EH (cell line): ENCODE measurements at regions not wholly inside any gene's neighbourhood (a gene's known extent, or its start where the extent isn't known, plus 50 kb on each side); places are given as distances from the start of the nearest gene placed in this dataset.
A peak's percentile ranks its signal among the peaks of the same experiment; 100 is the strongest.
"Not testable (repeated sequence)": the region's sequence is repeated elsewhere in the genome, so short reads cannot be mapped to it uniquely, and the experiment has no call there.

ENCODE experiments used
- DNase-seq: peaks from one replicate; pipeline ENCODE4 v3.0.0-alpha.2; 2015; ENCODE audit warnings: low read depth

DNA sequence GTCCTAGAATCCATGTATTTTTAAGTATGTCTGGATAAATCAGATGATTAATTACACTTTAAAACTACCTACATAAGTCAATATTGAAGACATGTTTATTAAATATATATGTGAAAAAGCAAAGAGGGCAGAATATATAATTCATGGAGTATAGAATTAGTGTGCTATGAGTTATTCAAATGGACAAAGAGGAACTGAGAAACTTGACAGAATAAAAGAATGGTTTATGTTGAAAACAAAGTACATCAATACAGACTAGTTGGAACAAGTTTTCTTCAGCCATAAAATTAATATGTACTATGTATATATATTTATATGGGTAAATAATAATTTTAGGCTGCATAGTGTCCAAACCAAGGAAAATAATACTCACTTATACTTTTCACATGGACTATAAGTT, 173.5 kb downstream of the NPFFR2 start:
- no peak for DNase-seq

DNA sequence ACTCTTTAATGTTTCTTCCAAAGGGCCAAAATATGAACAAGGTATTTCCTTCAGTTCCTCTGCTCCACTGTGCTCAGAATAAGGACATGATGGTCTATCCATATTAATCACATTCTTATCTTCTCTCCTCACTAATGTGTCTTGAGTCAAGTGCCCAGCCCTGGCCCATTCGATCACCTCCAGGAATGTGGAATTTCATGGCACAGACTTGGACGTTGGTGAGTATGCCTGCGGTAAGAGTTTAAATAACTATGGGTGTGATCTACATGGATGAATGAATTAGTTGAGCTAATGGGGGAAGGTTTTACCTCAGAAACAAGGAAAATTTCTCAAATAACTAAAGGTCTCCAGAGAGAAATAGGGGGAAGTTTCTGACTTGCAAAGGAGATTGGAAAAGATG, 174.0 kb downstream of the NPFFR2 start:
- no peak for DNase-seq

DNA sequence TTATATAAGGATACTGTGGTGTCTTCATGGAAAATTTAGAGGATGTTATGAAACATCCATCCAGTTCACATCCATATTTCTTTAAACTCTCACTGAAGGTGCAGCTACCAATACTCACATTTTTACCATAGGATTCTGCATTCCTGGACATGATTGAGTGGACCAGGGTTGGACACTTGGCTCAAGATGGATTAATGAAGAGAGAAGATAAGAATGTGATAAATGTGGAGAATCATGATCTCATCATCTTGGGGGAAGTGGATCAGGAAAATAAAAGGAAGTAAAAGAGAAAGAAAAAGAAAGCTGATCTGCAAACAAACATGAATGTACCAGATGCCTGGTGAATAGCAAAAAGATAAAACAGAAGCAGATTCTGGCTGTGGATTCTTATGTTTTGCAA, 175.4 kb downstream of the NPFFR2 start:
- no peak for DNase-seq

DNA sequence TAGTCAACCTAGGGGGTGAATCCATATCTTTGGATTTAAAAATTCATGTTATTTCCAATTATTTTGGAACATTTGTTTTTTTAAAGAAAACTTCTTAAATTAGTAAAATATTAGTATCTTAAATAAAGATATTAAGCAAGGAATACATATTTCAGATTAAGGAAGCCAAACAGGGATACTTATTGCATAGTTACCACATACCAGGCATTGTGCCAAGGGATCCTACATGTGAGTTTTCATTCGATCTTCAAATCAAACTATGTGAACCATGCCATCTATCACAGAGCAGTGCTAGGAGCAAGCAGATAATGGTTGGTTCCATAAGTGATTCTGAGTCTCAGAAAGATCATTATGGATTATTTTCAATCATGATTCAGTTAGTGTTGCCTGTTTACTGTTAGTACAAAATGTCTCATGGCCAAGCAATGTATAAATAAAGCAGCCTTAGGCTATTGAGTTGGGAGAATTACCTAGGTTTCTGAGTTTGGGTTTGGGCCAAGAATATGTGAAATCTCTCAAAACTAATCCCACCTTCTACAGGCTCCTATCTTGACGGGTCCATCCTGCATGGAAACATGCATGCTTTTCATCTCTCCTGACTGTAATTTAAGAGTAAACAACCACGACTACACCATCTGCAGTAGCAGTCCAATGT, 176.7 kb downstream of the NPFFR2 start:
- peak; percentile 1 for DNase-seq

DNA sequence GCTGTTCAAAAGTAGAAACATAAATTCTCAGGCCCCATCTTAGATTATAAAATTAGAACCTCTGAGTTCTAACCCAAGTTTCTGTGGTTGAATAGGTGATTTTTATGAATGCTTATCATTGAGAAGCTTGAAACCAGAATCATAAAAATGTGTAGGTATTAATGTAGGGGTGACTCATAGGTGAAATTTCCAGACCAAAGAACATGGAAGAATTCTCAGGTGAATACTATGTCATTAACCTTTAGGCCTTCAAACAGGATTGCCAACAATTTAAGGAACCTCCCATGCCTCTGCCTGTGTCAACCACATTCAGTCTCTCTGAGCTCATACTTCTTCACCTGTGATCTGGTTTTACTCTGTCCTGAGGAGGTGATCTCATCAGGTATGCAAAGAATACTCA, 177.8 kb downstream of the NPFFR2 start:
- DNase-seq, result no peak

DNA sequence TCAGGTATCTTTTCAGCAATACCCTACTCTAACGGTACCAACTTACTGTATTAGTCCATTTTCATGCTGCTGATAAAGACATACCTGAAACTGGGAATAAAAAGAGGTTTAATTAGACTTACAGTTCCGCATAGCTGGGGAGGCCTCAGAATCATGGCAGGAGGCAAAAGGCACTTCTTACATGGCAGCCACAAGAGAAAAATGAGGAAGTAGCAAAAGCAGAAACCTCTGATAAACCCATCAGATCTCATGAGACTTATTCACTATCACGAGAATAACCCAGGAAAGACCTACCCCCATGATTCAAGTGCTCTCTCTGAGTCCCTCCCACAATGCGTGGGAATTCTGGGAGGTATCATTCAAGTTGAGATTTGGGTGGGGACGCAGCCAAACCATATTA, 182.0 kb downstream of the NPFFR2 start:
- DNase-seq, result not testable (repeated sequence)

DNA sequence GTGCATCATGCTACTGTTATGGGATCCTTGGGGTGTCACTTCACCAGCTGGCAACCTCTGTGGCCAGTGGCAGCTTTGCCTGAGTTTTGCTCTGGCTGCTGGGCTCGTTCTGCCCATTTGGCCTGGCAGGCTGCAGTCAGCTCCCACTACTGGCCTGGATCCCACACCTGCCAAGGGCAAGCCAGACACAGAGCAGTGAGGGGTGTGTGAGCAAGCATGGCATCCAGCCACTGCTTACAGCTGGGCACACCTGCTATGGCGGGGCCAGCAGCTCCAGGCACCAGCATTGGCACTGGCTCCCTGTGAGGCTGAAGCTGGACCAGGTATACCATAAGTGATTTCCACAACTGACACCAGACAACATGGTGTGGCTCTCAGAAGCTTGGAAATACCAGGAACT, 183.4 kb downstream of the NPFFR2 start:
- DNase-seq, result no peak

DNA sequence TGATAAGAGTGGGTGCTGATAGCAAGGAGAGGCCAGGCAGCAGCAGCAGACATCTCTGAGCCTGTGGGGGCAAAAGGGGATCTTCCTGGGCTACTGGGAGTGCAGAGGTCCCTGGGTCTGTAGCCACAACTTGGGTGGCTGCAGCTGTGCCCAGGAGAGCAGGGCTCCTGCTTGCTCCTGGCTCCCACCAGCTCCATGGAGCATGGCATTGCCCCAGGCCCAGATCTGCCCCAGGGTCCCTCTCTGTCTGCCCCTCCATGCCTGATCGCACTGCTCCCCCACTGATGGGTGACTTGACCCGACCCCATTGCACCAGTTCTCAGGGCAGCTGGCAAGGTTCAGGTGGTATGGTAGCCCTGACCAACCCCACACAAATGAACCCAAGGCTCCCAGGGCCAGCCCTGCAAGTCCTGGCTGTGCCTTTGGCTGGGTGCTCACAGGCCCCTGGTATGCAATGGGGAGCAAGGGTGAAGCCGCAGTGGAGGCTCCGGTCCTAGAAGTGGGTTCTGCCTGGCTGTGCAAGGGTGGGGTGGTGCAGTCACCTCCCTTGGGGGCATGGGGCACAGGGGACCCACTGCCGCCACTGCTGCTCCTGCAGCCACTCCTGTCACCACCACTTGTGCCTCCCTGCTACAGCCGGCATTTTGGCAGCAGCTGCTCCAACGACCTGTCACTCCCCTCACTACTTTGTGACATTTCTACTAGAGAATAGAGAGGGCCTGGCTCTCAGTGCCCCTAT, 184.9 kb downstream of the NPFFR2 start:
- no peak for DNase-seq

DNA sequence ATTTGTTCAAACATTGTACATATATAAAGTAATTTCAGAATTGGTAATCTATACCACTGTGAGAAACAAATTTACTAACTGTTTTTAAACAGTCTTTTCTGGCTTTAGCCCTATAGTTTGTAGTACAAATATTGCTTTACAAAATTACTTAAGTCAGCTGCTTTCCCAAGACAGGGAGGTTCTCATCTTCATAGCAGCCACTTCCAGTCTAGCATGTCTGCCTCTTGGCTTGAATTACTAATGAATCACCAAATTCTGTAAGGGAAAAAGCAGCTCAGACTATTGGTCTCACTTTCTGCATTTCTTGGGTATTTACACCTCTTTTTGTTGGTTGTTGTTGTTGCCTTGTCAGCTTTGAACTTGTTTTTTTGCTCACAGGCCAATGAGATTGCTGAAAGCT, 187.2 kb downstream of the NPFFR2 start:
- no peak for DNase-seq
